Activated naive CD8-positive, alpha-beta T cell treated with anti-CD3 and anti-CD28 coated beads, Interleukin-2, amount 10 ng/mL, durations not matched to agents 7 days and 5 days (primary cell): ENCODE measurements at regions not wholly inside any gene's neighbourhood (a gene's known extent, or its start where the extent isn't known, plus 50 kb on each side); places are given as distances from the start of the nearest gene placed in this dataset.
"Not testable (repeated sequence)": the region's sequence is repeated elsewhere in the genome, so short reads cannot be mapped to it uniquely, and the experiment has no call there.

Source experiments
- ATAC-seq: fragments of 150-1000 bp; cut with Tn5 transposase; one replicate; pipeline ENCODE4 v1.10.0; 2021; ENCODE audit warnings: low read depth, moderate library complexity
- POLR2A ChIA-PET: fragments of 350-600 bp; sonication (Branson Sonifier 250); formaldehyde crosslinking; loops from one replicate; lab custom pipeline; 2021; ENCODE audit warnings: antibody characterized with exemption; lab: Charles Lee
- DNase-seq: peaks from one replicate; pipeline ENCODE4 v3.0.0; 2021
- H3K27ac Mint-ChIP-seq: one replicate; pipeline ENCODE4 v1.8.0; 2022; ENCODE audit warnings: mild to moderate bottlenecking, mixed read lengths
- H3K27me3 Mint-ChIP-seq: one replicate; pipeline ENCODE4 v1.8.0; 2022; ENCODE audit warnings: mild to moderate bottlenecking, moderate library complexity, mixed read lengths
- H3K36me3 Mint-ChIP-seq: one replicate; pipeline ENCODE4 v1.8.0; 2021; ENCODE audit warnings: mild to moderate bottlenecking, mixed read lengths
- H3K4me1 Mint-ChIP-seq: one replicate; pipeline ENCODE4 v1.8.0; 2021; ENCODE audit warnings: mixed read lengths
- H3K4me3 Mint-ChIP-seq: one replicate; pipeline ENCODE4 v1.8.0; 2022; ENCODE audit warnings: mild to moderate bottlenecking, moderate library complexity, mixed read lengths
- H3K9me3 Mint-ChIP-seq: one replicate; pipeline ENCODE4 v1.8.0; 2021; ENCODE audit warnings: mixed read lengths

- DNase-seq: no peak
- no peak overlapping the region for H3K4me3 Mint-ChIP-seq
- ATAC-seq: no peak
- peaks cover 3% of the 10 kb centered on the region for H3K27me3 Mint-ChIP-seq
- H3K27ac Mint-ChIP-seq: no peak overlapping the region
- POLR2A ChIA-PET: no interaction called here
- H3K9me3 Mint-ChIP-seq: peaks cover 9% of the 10 kb centered on the region
- no peaks in the 10 kb centered on the region for H3K4me1 Mint-ChIP-seq
- H3K36me3 Mint-ChIP-seq: no peaks in the 10 kb centered on the region
Measured at GRCh38 chr12:70008944-70009343, 183.9 kb downstream of the MYRFL start.

GRCh38 chr12:70011353-70011752, 186.3 kb downstream of the MYRFL start:
- no peaks in the 10 kb centered on the region for H3K36me3 Mint-ChIP-seq
- POLR2A ChIA-PET: no interaction called here
- H3K4me3 Mint-ChIP-seq: no peak overlapping the region
- peaks cover 1% of the 10 kb centered on the region for H3K27me3 Mint-ChIP-seq
- no peaks in the 10 kb centered on the region for H3K4me1 Mint-ChIP-seq
- H3K9me3 Mint-ChIP-seq: peaks cover 9% of the 10 kb centered on the region
- no peak overlapping the region for H3K27ac Mint-ChIP-seq
- no peak for ATAC-seq
- DNase-seq: no peak

GRCh38 chr12:70013016-70013415, 188.0 kb downstream of the MYRFL start:
- DNase-seq, H3K4me1 Mint-ChIP-seq, POLR2A ChIA-PET, H3K4me3 Mint-ChIP-seq, H3K9me3 Mint-ChIP-seq, H3K27me3 Mint-ChIP-seq, H3K36me3 Mint-ChIP-seq, H3K27ac Mint-ChIP-seq, ATAC-seq: not testable (repeated sequence)

- no peaks in the 10 kb centered on the region for H3K9me3 Mint-ChIP-seq
- no peaks in the 10 kb centered on the region for H3K36me3 Mint-ChIP-seq
- POLR2A ChIA-PET: no interaction called here
- no peak for DNase-seq
- H3K27me3 Mint-ChIP-seq: peaks cover 11% of the 10 kb centered on the region
- H3K4me3 Mint-ChIP-seq: no peak overlapping the region
- no peaks in the 10 kb centered on the region for H3K4me1 Mint-ChIP-seq
- H3K27ac Mint-ChIP-seq: no peak overlapping the region
- ATAC-seq: no peak
Measured at GRCh38 chr12:70028515-70028914, 203.5 kb downstream of the MYRFL start.

- POLR2A ChIA-PET: no interaction called here
- ATAC-seq (no peak), DNase-seq (no peak)
- peaks cover 11% of the 10 kb centered on the region for H3K27me3 Mint-ChIP-seq
- no peaks in the 10 kb centered on the region for H3K36me3 Mint-ChIP-seq
- no peak overlapping the region for H3K4me3 Mint-ChIP-seq
- no peaks in the 10 kb centered on the region for H3K9me3 Mint-ChIP-seq
- no peak overlapping the region for H3K27ac Mint-ChIP-seq
- no peaks in the 10 kb centered on the region for H3K4me1 Mint-ChIP-seq
Measured at GRCh38 chr12:70028918-70029317, 203.9 kb downstream of the MYRFL start.

GRCh38 chr12:70031046-70031445, 206.0 kb downstream of the MYRFL start:
- POLR2A ChIA-PET: no interaction called here
- no peaks in the 10 kb centered on the region for H3K9me3 Mint-ChIP-seq

GRCh38 chr12:70032076-70032475, 207.0 kb downstream of the MYRFL start:
- Mint-ChIP-seq H3K4me1 (no peaks in the 10 kb centered on the region), H3K4me3 (no peak overlapping the region), H3K27me3 (peaks cover 8% of the 10 kb centered on the region), H3K36me3 (no peaks in the 10 kb centered on the region), H3K9me3 (no peaks in the 10 kb centered on the region), H3K27ac (no peak overlapping the region)
- DNase-seq (no peak), ATAC-seq (no peak)
- POLR2A ChIA-PET: no interaction called here

More at GRCh38 chr12:70031046-70031445, 206.0 kb downstream of the MYRFL start:
- no peak overlapping the region for H3K4me3 Mint-ChIP-seq
- DNase-seq (no peak), ATAC-seq (no peak)
- no peaks in the 10 kb centered on the region for H3K36me3 Mint-ChIP-seq
- no peak overlapping the region for H3K27ac Mint-ChIP-seq
- peaks cover 8% of the 10 kb centered on the region for H3K27me3 Mint-ChIP-seq
- no peaks in the 10 kb centered on the region for H3K4me1 Mint-ChIP-seq

GRCh38 chr12:70033310-70033709, 208.3 kb downstream of the MYRFL start:
- Mint-ChIP-seq H3K4me1 (no peaks in the 10 kb centered on the region), H3K27ac (no peak overlapping the region), H3K36me3 (no peaks in the 10 kb centered on the region), H3K9me3 (no peaks in the 10 kb centered on the region), H3K4me3 (no peak overlapping the region), H3K27me3 (peaks cover 8% of the 10 kb centered on the region)
- no peak for ATAC-seq
- POLR2A ChIA-PET: no interaction called here
- DNase-seq: no peak

GRCh38 chr12:70040141-70040540, 203.1 kb upstream of the CNOT2 start:
- H3K36me3 Mint-ChIP-seq: no peaks in the 10 kb centered on the region
- POLR2A ChIA-PET: no interaction called here
- ATAC-seq (no peak), DNase-seq (no peak)
- no peak overlapping the region for H3K4me3 Mint-ChIP-seq
- H3K27ac Mint-ChIP-seq: no peak overlapping the region
- H3K4me1 Mint-ChIP-seq: no peaks in the 10 kb centered on the region
- no peaks in the 10 kb centered on the region for H3K9me3 Mint-ChIP-seq
- H3K27me3 Mint-ChIP-seq: peaks cover 2% of the 10 kb centered on the region

- no peak overlapping the region for H3K4me3 Mint-ChIP-seq
- peaks cover 11% of the 10 kb centered on the region for H3K27me3 Mint-ChIP-seq
- H3K9me3 Mint-ChIP-seq: no peaks in the 10 kb centered on the region
- DNase-seq (no peak), ATAC-seq (no peak)
- no peaks in the 10 kb centered on the region for H3K4me1 Mint-ChIP-seq
- H3K36me3 Mint-ChIP-seq: no peaks in the 10 kb centered on the region
- H3K27ac Mint-ChIP-seq: no peak overlapping the region
- POLR2A ChIA-PET: no interaction called here
Measured at GRCh38 chr12:70042675-70043074, 200.6 kb upstream of the CNOT2 start.

- POLR2A ChIA-PET: no interaction called here
- H3K4me3 Mint-ChIP-seq: no peak overlapping the region
- no peak for ATAC-seq
- H3K36me3 Mint-ChIP-seq: no peaks in the 10 kb centered on the region
- no peak overlapping the region for H3K27ac Mint-ChIP-seq
- peaks cover 11% of the 10 kb centered on the region for H3K27me3 Mint-ChIP-seq
- no peaks in the 10 kb centered on the region for H3K4me1 Mint-ChIP-seq
- DNase-seq: no peak
- no peaks in the 10 kb centered on the region for H3K9me3 Mint-ChIP-seq
Measured at GRCh38 chr12:70043490-70044138, 199.6 kb upstream of the CNOT2 start.

GRCh38 chr12:70044167-70044566, 199.1 kb upstream of the CNOT2 start:
- DNase-seq: no peak
- Mint-ChIP-seq H3K27ac (no peak overlapping the region), H3K36me3 (no peaks in the 10 kb centered on the region), H3K27me3 (peaks cover 11% of the 10 kb centered on the region), H3K4me1 (no peaks in the 10 kb centered on the region), H3K4me3 (no peak overlapping the region), H3K9me3 (no peaks in the 10 kb centered on the region)
- POLR2A ChIA-PET: no interaction called here
- ATAC-seq: no peak

- ATAC-seq (no peak), DNase-seq (no peak)
- H3K27me3 Mint-ChIP-seq: peaks cover 11% of the 10 kb centered on the region
- H3K4me3 Mint-ChIP-seq: no peak overlapping the region
- H3K27ac Mint-ChIP-seq: no peak overlapping the region
- POLR2A ChIA-PET: no interaction called here
- H3K4me1 Mint-ChIP-seq: peaks cover 4% of the 10 kb centered on the region
- H3K9me3 Mint-ChIP-seq: no peaks in the 10 kb centered on the region
- no peaks in the 10 kb centered on the region for H3K36me3 Mint-ChIP-seq
Measured at GRCh38 chr12:70045036-70045435, 198.2 kb upstream of the CNOT2 start.

- ATAC-seq (no peak), DNase-seq (no peak)
- peaks cover 8% of the 10 kb centered on the region for H3K4me1 Mint-ChIP-seq
- no peak overlapping the region for H3K27ac Mint-ChIP-seq
- no peak overlapping the region for H3K4me3 Mint-ChIP-seq
- POLR2A ChIA-PET: no interaction called here
- no peaks in the 10 kb centered on the region for H3K9me3 Mint-ChIP-seq
- no peaks in the 10 kb centered on the region for H3K36me3 Mint-ChIP-seq
- peaks cover 11% of the 10 kb centered on the region for H3K27me3 Mint-ChIP-seq
Measured at GRCh38 chr12:70045514-70045913, 197.7 kb upstream of the CNOT2 start.
